Progenitor cell of endocrine pancreas (in vitro differentiated cells): ENCODE measurements at regions not wholly inside any gene's neighbourhood (a gene's known extent, or its start where the extent isn't known, plus 50 kb on each side); places are given as distances from the start of the nearest gene placed in this dataset.

Experiments
- DNase-seq: peaks from one replicate; pipeline ENCODE4 v3.0.0; 2021; ENCODE audit warnings: low spot score; ENCODE audit not compliant: unreplicated experiment
- H3K27ac Mint-ChIP-seq: 2 replicates; pipeline ENCODE4 v1.8.0; 2021; ENCODE audit warnings: mild to moderate bottlenecking, moderate library complexity, mixed read lengths
- H3K27me3 Mint-ChIP-seq: 2 replicates; pipeline ENCODE4 v1.8.0; 2021; ENCODE audit warnings: mixed read lengths
- H3K36me3 Mint-ChIP-seq: 2 replicates; pipeline ENCODE4 v1.8.0; 2022; ENCODE audit warnings: mixed read lengths; ENCODE audit not compliant: insufficient read depth
- H3K4me1 Mint-ChIP-seq: 2 replicates; pipeline ENCODE4 v1.8.0; 2021; ENCODE audit warnings: low read depth, mixed read lengths
- H3K4me3 Mint-ChIP-seq: 2 replicates; pipeline ENCODE4 v1.8.0; 2021; ENCODE audit warnings: low read depth, mild to moderate bottlenecking, moderate library complexity, mixed read lengths
- H3K9me3 Mint-ChIP-seq: 2 replicates; pipeline ENCODE4 v1.8.0; 2021; ENCODE audit warnings: low read depth, mixed read lengths
- TF ChIP-seq, protein P1 (sequence below): fragments of 200-600 bp; sonication (generic); IDR thresholded peaks from one replicate; pipeline ENCODE4 v1.5.0; 2021; ENCODE audit warnings: antibody characterized with exemption, mild to moderate bottlenecking; ENCODE audit not compliant: unreplicated experiment

DNA sequence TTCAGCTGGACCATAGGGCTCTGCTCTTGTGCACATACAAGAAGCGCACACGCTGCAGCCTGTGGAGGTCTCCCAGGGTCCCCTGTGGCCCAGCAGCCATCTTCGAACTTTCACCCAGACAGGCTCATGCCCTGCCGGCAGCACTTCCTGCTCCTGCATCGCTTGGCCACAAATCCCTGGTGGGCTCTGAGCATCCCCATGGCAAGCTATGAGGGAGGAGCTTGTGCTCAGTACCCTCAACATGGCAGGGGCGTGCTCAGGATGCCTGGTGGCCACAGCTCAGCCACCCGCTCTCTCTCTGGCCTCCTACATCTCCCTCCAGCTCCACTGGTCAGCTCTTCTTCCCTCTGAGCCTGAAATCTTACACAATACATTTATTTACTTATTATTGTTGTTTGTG, 63.7 kb downstream of the IRX2 start:
- TF ChIP-seq, protein P1, sequence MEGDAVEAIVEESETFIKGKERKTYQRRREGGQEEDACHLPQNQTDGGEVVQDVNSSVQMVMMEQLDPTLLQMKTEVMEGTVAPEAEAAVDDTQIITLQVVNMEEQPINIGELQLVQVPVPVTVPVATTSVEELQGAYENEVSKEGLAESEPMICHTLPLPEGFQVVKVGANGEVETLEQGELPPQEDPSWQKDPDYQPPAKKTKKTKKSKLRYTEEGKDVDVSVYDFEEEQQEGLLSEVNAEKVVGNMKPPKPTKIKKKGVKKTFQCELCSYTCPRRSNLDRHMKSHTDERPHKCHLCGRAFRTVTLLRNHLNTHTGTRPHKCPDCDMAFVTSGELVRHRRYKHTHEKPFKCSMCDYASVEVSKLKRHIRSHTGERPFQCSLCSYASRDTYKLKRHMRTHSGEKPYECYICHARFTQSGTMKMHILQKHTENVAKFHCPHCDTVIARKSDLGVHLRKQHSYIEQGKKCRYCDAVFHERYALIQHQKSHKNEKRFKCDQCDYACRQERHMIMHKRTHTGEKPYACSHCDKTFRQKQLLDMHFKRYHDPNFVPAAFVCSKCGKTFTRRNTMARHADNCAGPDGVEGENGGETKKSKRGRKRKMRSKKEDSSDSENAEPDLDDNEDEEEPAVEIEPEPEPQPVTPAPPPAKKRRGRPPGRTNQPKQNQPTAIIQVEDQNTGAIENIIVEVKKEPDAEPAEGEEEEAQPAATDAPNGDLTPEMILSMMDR: no peak
- Mint-ChIP-seq H3K27me3 (peaks cover 78% of the 10 kb centered on the region), H3K9me3 (peaks cover 4% of the 10 kb centered on the region), H3K36me3 (no peaks in the 10 kb centered on the region), H3K4me1 (peaks cover 2% of the 10 kb centered on the region), H3K4me3 (no peak overlapping the region), H3K27ac (no peak overlapping the region)
- no peak for DNase-seq

DNA sequence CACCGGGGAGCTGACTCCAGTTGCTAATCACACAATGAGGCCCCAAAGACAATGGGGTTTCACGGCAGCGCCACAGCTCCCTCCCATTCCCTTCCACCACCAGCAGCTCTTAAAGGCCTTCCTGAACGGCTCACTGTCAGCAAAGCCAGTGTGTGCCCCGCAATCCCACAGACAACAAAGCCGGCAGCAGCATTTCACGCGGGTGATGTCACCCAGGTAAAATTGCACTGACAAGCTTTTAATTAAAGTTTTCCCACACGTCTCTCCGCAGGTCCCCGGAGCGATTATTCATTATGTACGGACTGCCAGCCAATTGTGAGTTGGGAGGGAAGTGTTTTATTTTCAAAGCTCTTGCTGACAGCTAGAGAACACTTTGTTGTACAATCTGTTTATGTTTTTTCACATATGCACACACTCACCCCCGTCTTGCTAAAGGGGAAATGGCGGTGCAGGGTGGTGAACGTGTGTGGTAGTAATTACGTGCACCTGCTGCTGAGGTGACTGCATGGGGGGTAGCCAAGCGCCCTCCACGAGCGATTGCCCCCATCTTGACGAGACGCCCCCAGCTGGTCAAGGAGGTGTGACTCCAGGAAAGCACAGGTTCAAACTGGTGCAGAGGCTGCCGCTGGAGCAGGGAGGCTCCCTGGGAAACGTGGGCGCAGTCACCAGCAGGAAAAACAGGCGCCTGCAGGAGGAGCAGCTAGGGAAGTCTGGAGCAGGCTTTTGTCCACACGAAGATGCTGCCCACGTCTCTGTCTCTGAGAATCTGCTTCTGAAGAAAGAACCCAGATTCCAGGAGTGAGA, 65.0 kb downstream of the IRX2 start:
- Mint-ChIP-seq H3K36me3 (no peaks in the 10 kb centered on the region), H3K27ac (peak overlapping the region; percentile 10), H3K4me3 (no peak overlapping the region), H3K27me3 (peaks cover 79% of the 10 kb centered on the region), H3K4me1 (peaks cover 2% of the 10 kb centered on the region), H3K9me3 (peaks cover 4% of the 10 kb centered on the region)
- DNase-seq: no peak
- TF ChIP-seq, protein P1: no peak

DNA sequence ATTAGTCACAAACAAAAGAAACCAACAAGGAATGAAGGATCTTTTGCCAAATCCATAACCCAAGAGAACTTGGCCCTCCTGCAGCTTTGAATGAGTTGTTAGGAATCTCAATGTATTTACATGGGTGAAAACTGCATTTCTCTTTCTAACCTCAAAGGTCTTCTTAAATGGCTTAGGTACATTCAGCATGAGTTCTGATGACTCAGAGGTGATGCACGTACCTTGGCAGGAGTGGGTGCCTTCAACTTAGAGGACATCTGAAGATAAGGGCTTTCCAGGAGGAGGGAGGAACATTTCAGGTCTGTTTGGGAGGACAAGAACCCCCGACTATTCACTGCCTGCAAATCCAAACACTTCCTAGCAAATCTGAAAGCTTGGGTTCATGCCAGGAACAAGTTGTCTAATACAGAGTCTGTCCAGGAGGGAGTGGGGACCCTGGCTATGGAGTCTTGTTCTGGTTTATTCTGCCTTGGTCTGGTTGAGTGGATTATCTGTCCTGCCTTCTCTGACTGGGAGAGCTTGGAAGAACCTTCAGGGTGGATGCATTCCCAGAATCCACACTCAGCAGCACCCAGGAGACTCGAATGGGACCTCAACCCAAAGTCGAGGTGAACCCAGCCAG, 65.7 kb downstream of the IRX2 start:
- no peaks in the 10 kb centered on the region for H3K36me3 Mint-ChIP-seq
- TF ChIP-seq, protein P1: no peak
- H3K4me3 Mint-ChIP-seq: no peak overlapping the region
- H3K9me3 Mint-ChIP-seq: peaks cover 4% of the 10 kb centered on the region
- DNase-seq: no peak
- H3K27me3 Mint-ChIP-seq: peaks cover 82% of the 10 kb centered on the region
- H3K27ac Mint-ChIP-seq: no peak overlapping the region
- H3K4me1 Mint-ChIP-seq: peaks cover 2% of the 10 kb centered on the region

DNA sequence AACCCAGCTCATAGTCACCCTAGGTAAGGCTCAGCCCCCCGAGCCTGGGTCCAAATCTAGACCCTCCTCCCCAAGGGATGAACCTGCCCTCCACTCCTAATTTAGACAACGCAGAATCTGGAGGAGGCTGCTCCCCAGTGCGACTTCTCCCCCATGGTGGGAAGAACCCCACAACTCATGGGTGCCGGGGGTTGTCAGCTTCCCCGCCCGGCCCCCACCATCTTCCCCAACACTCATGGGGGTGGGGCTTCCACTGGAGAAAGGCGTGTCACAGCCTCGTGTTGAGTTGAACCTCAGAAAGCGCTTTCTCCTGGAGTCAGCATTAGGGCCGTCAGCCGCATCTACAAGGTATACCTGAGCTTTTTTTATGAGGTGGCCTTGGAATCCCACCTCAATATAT, 66.9 kb downstream of the IRX2 start:
- DNase-seq: no peak
- TF ChIP-seq, protein P1: no peak
- peaks cover 2% of the 10 kb centered on the region for H3K4me1 Mint-ChIP-seq
- H3K27me3 Mint-ChIP-seq: peaks cover 80% of the 10 kb centered on the region
- H3K9me3 Mint-ChIP-seq: no peaks in the 10 kb centered on the region
- no peaks in the 10 kb centered on the region for H3K36me3 Mint-ChIP-seq
- H3K27ac Mint-ChIP-seq: no peak overlapping the region
- H3K4me3 Mint-ChIP-seq: no peak overlapping the region

DNA sequence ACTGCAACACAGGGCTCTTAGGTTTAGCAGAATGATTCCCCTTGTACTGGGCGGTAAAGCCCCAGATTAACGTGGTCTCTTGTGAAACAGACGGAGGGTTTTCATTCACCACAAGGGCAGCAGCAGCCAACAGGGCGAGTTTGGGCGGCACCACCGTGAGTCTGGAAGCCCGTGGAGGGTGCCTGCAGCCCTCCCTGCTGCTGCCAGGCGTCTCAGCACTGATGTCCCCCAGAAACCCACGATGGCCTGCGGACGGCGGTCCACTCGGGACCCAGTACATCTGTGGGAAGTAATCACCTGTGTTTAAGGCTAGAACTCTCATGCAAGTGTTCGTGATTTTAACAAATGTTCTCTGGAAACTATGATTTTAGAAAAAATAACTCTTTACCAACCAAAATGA, 67.8 kb downstream of the IRX2 start:
- peaks cover 2% of the 10 kb centered on the region for H3K4me1 Mint-ChIP-seq
- no peaks in the 10 kb centered on the region for H3K36me3 Mint-ChIP-seq
- no peak overlapping the region for H3K4me3 Mint-ChIP-seq
- H3K27ac Mint-ChIP-seq: no peak overlapping the region
- H3K27me3 Mint-ChIP-seq: peaks cover 76% of the 10 kb centered on the region
- no peaks in the 10 kb centered on the region for H3K9me3 Mint-ChIP-seq
- TF ChIP-seq, protein P1: no peak
- DNase-seq: no peak
